Fibroblast of lung (primary cell): ENCODE measurements at regions not wholly inside any gene's neighbourhood (a gene's known extent, or its start where the extent isn't known, plus 50 kb on each side); places are given as distances from the start of the nearest gene placed in this dataset.

ENCODE experiments used
- DNase-seq, 2 donors: peaks; one replicate each; pipeline versions ENCODE4 v3.0.0 to v3.0.0-alpha.2; 2010; ENCODE audit warnings: low read depth in 2 of 2
- H2AFZ ChIP-seq: 2 replicates; pipeline ENCODE4 v1.5.1; 2012; ENCODE audit warnings: low read length, control low read depth, inconsistent platforms
- H3K27ac ChIP-seq: 2 replicates; pipeline ENCODE4 v1.5.1; 2011; ENCODE audit warnings: low read length, control low read depth; ENCODE audit not compliant: insufficient read depth
- H3K27me3 ChIP-seq: 2 replicates; pipeline ENCODE4 v1.5.1; 2011; ENCODE audit warnings: mild to moderate bottlenecking, low read length; ENCODE audit not compliant: control insufficient read depth, insufficient read depth
- H3K36me3 ChIP-seq: 2 replicates; pipeline ENCODE4 v1.5.1; 2011; ENCODE audit warnings: low read length; ENCODE audit not compliant: control insufficient read depth, insufficient read depth
- H3K4me1 ChIP-seq: 2 replicates; pipeline ENCODE4 v1.5.1; 2011; ENCODE audit warnings: low read length; ENCODE audit not compliant: control insufficient read depth, insufficient read depth; ENCODE audit errors: extremely low read depth
- H3K4me2 ChIP-seq: 2 replicates; pipeline ENCODE4 v1.5.1; 2011; ENCODE audit warnings: low read length, control low read depth; ENCODE audit not compliant: insufficient read depth; ENCODE audit errors: extremely low read depth
- H3K4me3 ChIP-seq, 4 experiments: fragments of 200-600 bp in 1 of 4; sonication (generic) in 1 of 4; replicated peaks in 1 of 4; 2 replicates each; pipeline ENCODE4 v1.5.1; 2011 to 2016; ENCODE audit warnings: low read length in 4 of 4, low read depth in 3 of 4, mild to moderate bottlenecking in 3 of 4, control low read depth in 2 of 4, inconsistent platforms in 1 of 4, mixed read lengths in 1 of 4; ENCODE audit not compliant: insufficient read depth in 1 of 4; ENCODE audit errors: control extremely low read depth in 1 of 4
- H3K79me2 ChIP-seq: 2 replicates; pipeline ENCODE4 v1.5.1; 2012; ENCODE audit warnings: mild to moderate bottlenecking, low read length, inconsistent platforms; ENCODE audit not compliant: control insufficient read depth, insufficient read depth
- H3K9ac ChIP-seq: 2 replicates; pipeline ENCODE4 v1.5.1; 2011; ENCODE audit warnings: mild to moderate bottlenecking, low read length, control low read depth; ENCODE audit not compliant: insufficient read depth
- H3K9me3 ChIP-seq: 2 replicates; pipeline ENCODE4 v1.5.1; 2012; ENCODE audit warnings: low read depth, low read length; ENCODE audit not compliant: control insufficient read depth, insufficient read depth
- H4K20me1 ChIP-seq: 2 replicates; pipeline ENCODE4 v1.5.1; 2011; ENCODE audit warnings: low read length; ENCODE audit not compliant: control insufficient read depth, insufficient read depth; ENCODE audit errors: extremely low read depth
- EZH2 ChIP-seq: IDR thresholded peaks from 2 replicates; pipeline ENCODE4 v1.5.1; 2012; ENCODE audit warnings: low read length, control low read depth, mild to moderate bottlenecking; ENCODE audit errors: missing control alignments
- TF ChIP-seq, protein P1 (sequence below), 2 donors: IDR thresholded peaks in 1 of 2; conservative IDR thresholded peaks in 1 of 2; 1 replicate in 1 of 2; 2 replicates in 1 of 2; pipeline ENCODE4 v1.5.1; 2011 to 2012; ENCODE audit warnings: low read length in 2 of 2, control low read depth in 1 of 2, inconsistent platforms in 1 of 2, low read depth in 1 of 2, mild to moderate bottlenecking in 1 of 2

DNA sequence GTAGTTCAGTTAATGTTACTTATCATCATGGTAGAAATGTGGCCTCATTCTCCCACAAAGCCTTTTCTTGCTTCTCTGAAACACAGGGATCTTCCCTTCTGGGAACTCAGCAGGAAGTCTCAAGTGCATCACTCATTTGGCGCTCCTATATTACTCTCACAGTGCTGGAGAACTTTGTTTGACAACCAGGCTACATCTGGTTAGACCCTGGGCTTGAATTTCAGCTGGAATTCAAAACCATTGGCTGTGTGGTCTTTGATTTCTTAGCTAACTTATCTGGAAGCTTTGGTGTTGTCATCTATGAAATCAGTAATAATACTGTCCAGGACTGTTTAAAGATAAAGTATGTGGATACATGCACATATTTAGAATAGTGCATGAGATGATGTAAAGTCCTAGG lies 1777.1 kb downstream of the MAT2B start:
- Histone ChIP-seq H3K9me3 (no peaks in the 10 kb centered on the region), H3K79me2 (no peaks in the 10 kb centered on the region), H3K4me1 (no peaks in the 10 kb centered on the region), H3K4me3 (no peak overlapping the region), H3K4me2 (no peak overlapping the region), H3K36me3 (no peaks in the 10 kb centered on the region), H3K27ac (no peak overlapping the region), H3K27me3 (no peaks in the 10 kb centered on the region), H3K9ac (no peak overlapping the region), H2AFZ (no peak overlapping the region), H4K20me1 (no peaks in the 10 kb centered on the region)
- no peak for TF ChIP-seq EZH2
- TF ChIP-seq, protein P1, sequence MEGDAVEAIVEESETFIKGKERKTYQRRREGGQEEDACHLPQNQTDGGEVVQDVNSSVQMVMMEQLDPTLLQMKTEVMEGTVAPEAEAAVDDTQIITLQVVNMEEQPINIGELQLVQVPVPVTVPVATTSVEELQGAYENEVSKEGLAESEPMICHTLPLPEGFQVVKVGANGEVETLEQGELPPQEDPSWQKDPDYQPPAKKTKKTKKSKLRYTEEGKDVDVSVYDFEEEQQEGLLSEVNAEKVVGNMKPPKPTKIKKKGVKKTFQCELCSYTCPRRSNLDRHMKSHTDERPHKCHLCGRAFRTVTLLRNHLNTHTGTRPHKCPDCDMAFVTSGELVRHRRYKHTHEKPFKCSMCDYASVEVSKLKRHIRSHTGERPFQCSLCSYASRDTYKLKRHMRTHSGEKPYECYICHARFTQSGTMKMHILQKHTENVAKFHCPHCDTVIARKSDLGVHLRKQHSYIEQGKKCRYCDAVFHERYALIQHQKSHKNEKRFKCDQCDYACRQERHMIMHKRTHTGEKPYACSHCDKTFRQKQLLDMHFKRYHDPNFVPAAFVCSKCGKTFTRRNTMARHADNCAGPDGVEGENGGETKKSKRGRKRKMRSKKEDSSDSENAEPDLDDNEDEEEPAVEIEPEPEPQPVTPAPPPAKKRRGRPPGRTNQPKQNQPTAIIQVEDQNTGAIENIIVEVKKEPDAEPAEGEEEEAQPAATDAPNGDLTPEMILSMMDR (conservative IDR thresholded peaks at IDR 0.05 in 1 of 2, IDR thresholded peaks at IDR 0.05 in 1 of 2; ENCODE audit: low read depth in 1 of 2, low read length in 2 of 2) = no peak
- no peak for DNase-seq

DNA sequence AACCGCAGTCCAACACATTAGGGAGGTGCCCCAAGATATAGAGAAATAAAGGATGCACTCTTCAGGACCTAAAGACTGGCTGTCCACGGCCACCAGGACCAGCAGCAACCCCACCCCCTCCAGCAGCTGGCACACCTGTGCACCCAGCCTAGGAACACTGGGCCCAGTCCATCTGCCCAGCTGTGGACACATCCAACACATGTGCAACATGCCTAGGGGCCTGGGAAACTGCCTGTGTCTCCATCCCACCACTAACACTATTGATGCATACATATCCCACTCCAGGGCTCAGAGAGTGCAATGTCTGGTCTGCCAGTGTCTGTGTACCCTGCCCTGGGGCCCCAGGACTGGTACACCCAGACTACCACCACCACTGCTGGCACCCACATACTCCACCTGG lies 1781.3 kb downstream of the MAT2B start:
- no peak overlapping the region for H2AFZ ChIP-seq
- H3K4me2 ChIP-seq = no peak overlapping the region
- no peaks in the 10 kb centered on the region for H4K20me1 ChIP-seq
- no peak overlapping the region for H3K4me3 ChIP-seq
- no peaks in the 10 kb centered on the region for H3K9me3 ChIP-seq
- DNase-seq = no peak
- H3K79me2 ChIP-seq = no peaks in the 10 kb centered on the region
- no peaks in the 10 kb centered on the region for H3K36me3 ChIP-seq
- H3K4me1 ChIP-seq = no peaks in the 10 kb centered on the region
- H3K27ac ChIP-seq = no peak overlapping the region
- TF ChIP-seq EZH2 = no peak
- TF ChIP-seq, protein P1 (conservative IDR thresholded peaks at IDR 0.05 in 1 of 2, IDR thresholded peaks at IDR 0.05 in 1 of 2; ENCODE audit: low read depth in 1 of 2, low read length in 2 of 2) = no peak
- no peaks in the 10 kb centered on the region for H3K27me3 ChIP-seq
- H3K9ac ChIP-seq = no peak overlapping the region

DNA sequence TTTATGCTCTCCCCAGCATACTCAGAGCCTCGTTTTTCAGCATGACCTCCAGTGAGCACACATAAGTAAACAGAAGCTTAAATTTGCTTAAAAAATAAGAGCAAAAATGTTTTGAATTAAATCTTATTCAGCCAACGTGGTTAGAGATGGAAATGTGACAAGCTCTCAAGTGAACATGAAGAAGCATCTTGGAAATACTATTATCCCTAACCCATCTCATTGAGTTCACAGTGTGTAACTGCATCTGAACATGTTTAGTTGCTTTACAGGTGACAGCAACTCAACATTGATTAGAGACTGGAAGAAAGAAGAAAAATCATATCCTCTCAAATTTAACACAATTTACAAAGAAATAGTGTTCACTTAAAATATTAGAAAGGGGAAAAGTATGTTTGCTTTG lies 1785.1 kb downstream of the MAT2B start:
- H3K79me2 ChIP-seq = no peaks in the 10 kb centered on the region
- no peaks in the 10 kb centered on the region for H3K36me3 ChIP-seq
- TF ChIP-seq, protein P1 (conservative IDR thresholded peaks at IDR 0.05 in 1 of 2, IDR thresholded peaks at IDR 0.05 in 1 of 2; ENCODE audit: low read depth in 1 of 2, low read length in 2 of 2) = no peak
- TF ChIP-seq EZH2 = no peak
- DNase-seq = no peak
- no peaks in the 10 kb centered on the region for H3K27me3 ChIP-seq
- no peak overlapping the region for H3K4me3 ChIP-seq
- H3K4me2 ChIP-seq = no peak overlapping the region
- H3K9ac ChIP-seq = no peak overlapping the region
- no peaks in the 10 kb centered on the region for H3K4me1 ChIP-seq
- H3K9me3 ChIP-seq = no peaks in the 10 kb centered on the region
- H3K27ac ChIP-seq = no peak overlapping the region
- H4K20me1 ChIP-seq = no peaks in the 10 kb centered on the region
- H2AFZ ChIP-seq = no peak overlapping the region
